HCT116 (cell line): ENCODE measurements at regions not wholly inside any gene's neighbourhood (a gene's known extent, or its start where the extent isn't known, plus 50 kb on each side); places are given as distances from the start of the nearest gene placed in this dataset.

Experiments used
- ATF3 ChIP-seq: IDR thresholded peaks from 2 replicates; pipeline ENCODE4 v1.6.1; 2012
- CEBPB ChIP-seq: IDR thresholded peaks from 2 replicates; pipeline ENCODE4 v1.6.1; 2012; ENCODE audit warnings: low read depth
- POLR2A ChIP-seq: IDR thresholded peaks from 2 replicates; pipeline ENCODE4 v1.7.0; 2011; ENCODE audit warnings: borderline replicate concordance; ENCODE audit not compliant: insufficient read depth, insufficient read length; ENCODE audit errors: extremely low read depth
- POLR2AphosphoS5 ChIP-seq: IDR thresholded peaks from 2 replicates; pipeline ENCODE4 v1.6.1; 2011; ENCODE audit warnings: mild to moderate bottlenecking, low read depth, low read length, moderate library complexity
- SRF ChIP-seq: IDR thresholded peaks from 2 replicates; pipeline ENCODE4 v1.6.1; 2012; ENCODE audit warnings: low read depth
- YY1 ChIP-seq: IDR thresholded peaks from 2 replicates; pipeline ENCODE4 v1.6.1; 2011; ENCODE audit warnings: low read length, low read depth, moderate library complexity, mild to moderate bottlenecking; ENCODE audit not compliant: insufficient replicate concordance; ENCODE audit errors: extremely low read depth
- ZNF274 ChIP-seq: fragments of 200-500 bp; sonication (Bioruptor generic); IDR thresholded peaks from 2 replicates; pipeline ENCODE4 v1.6.1; 2014; ENCODE audit warnings: mild to moderate bottlenecking, low read depth, low read length, inconsistent platforms
- TF ChIP-seq, protein P1 (sequence below): IDR thresholded peaks from 2 replicates; pipeline ENCODE4 v1.6.1; 2012
- TF ChIP-seq, protein P2 (sequence below), 3 experiments: fragments of 200-600 bp in 1 of 3; sonication (generic) in 1 of 3; IDR thresholded peaks in 2 of 3; conservative IDR thresholded peaks in 1 of 3; 2 replicates each; pipeline ENCODE4 v1.5.1; 2012 to 2017; ENCODE audit warnings: low read depth in 2 of 3, low read length in 2 of 3, antibody characterized with exemption in 1 of 3, borderline replicate concordance in 1 of 3, control low read depth in 1 of 3, mild to moderate bottlenecking in 1 of 3, mixed read lengths in 1 of 3, mixed run types in 1 of 3, moderate library complexity in 1 of 3; ENCODE audit not compliant: insufficient read depth in 1 of 3

- TF ChIP-seq, protein P1, sequence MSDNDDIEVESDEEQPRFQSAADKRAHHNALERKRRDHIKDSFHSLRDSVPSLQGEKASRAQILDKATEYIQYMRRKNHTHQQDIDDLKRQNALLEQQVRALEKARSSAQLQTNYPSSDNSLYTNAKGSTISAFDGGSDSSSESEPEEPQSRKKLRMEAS, result no peak
- TF ChIP-seq, protein P2, sequence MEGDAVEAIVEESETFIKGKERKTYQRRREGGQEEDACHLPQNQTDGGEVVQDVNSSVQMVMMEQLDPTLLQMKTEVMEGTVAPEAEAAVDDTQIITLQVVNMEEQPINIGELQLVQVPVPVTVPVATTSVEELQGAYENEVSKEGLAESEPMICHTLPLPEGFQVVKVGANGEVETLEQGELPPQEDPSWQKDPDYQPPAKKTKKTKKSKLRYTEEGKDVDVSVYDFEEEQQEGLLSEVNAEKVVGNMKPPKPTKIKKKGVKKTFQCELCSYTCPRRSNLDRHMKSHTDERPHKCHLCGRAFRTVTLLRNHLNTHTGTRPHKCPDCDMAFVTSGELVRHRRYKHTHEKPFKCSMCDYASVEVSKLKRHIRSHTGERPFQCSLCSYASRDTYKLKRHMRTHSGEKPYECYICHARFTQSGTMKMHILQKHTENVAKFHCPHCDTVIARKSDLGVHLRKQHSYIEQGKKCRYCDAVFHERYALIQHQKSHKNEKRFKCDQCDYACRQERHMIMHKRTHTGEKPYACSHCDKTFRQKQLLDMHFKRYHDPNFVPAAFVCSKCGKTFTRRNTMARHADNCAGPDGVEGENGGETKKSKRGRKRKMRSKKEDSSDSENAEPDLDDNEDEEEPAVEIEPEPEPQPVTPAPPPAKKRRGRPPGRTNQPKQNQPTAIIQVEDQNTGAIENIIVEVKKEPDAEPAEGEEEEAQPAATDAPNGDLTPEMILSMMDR (IDR thresholded peaks at IDR 0.05 in 2 of 3, conservative IDR thresholded peaks at IDR 0.05 in 1 of 3; ENCODE audit: borderline replicate concordance in 1 of 3, insufficient read depth in 1 of 3, low read depth in 2 of 3, low read length in 2 of 3), result no peak
- TF ChIP-seq CEBPB, result no peak
- TF ChIP-seq POLR2A, result no peak
- no peak for TF ChIP-seq ZNF274
- no peak for TF ChIP-seq POLR2AphosphoS5
- no peak for TF ChIP-seq YY1
- TF ChIP-seq SRF, result no peak
- TF ChIP-seq ATF3, result no peak
These were observed 87.1 kb upstream of the DNAJC10 start for GRCh38 chr2:182628916-182629315.
